GM12878 (cell line): ENCODE measurements at regions not wholly inside any gene's neighbourhood (a gene's known extent, or its start where the extent isn't known, plus 50 kb on each side); places are given as distances from the start of the nearest gene placed in this dataset.
A peak's percentile ranks its signal among the peaks of the same experiment; 100 is the strongest.

Experiments used
- ATAC-seq: fragments of 200-7000 bp; cut with Tn5 transposase; 3 replicates; pipeline ENCODE4 v1.9.1; 2020; ENCODE audit warnings: mild to moderate bottlenecking, moderate library complexity
- BruUV-seq: library from RNA; stranded (reverse); fragments of 400-500 nt; replicated peaks from 2 replicates; lab custom pipeline; 2021; lab: Mats Ljungman, UMichigan
- CTCF ChIA-PET: fragments of 300-600 bp; sonication (Branson Sonifier 250); formaldehyde crosslinking; extraction: SDS; loops from one replicate; lab custom pipeline; 2021; ENCODE audit warnings: inconsistent platforms; lab: Yijun Ruan, JAX
- POLR2A ChIA-PET: fragments of 350-600 bp; formaldehyde crosslinking; extraction: SDS; loops from one replicate; lab custom pipeline; 2021; ENCODE audit warnings: inconsistent platforms; lab: Charles Lee
- RAD21 ChIA-PET: fragments of 300-600 bp; sonication (Branson Sonifier 250); formaldehyde crosslinking; loops from one replicate; lab custom pipeline; 2023; ENCODE audit warnings: antibody characterized with exemption; ENCODE audit not compliant: unreplicated experiment; lab: Charles Lee
- SMC1A ChIA-PET: fragments of 300-600 bp; sonication (Branson Sonifier 250); formaldehyde crosslinking; loops from one replicate; lab custom pipeline; 2023; ENCODE audit not compliant: unreplicated experiment, uncharacterized antibody; lab: Charles Lee
- DNase-seq: peaks from one replicate; pipeline ENCODE4 v3.0.0-alpha.2; 2011; ENCODE audit warnings: low read depth, low spot score
- FAIRE-seq: peaks from 3 replicates; lab custom pipeline; 2011; peaks lifted over from hg19 to GRCh38; lab: Jason Lieb, UNC
- H2AFZ ChIP-seq: 2 replicates; pipeline ENCODE4 v1.6.0; 2011; ENCODE audit warnings: low read depth, low read length, control low read depth; ENCODE audit not compliant: control insufficient read depth
- H3K27ac ChIP-seq: 2 replicates; pipeline ENCODE4 v1.5.1; 2011; ENCODE audit warnings: control low read depth; ENCODE audit not compliant: control insufficient read depth, insufficient read depth
- H3K27me3 ChIP-seq, 2 experiments: replicated peaks in 1 of 2; 2 replicates each; pipeline versions ENCODE4 v1.6.0 to v1.6.1; 2011; ENCODE audit warnings: low read length in 1 of 2; ENCODE audit not compliant: control insufficient read depth in 2 of 2, insufficient read depth in 2 of 2
- H3K36me3 ChIP-seq, 2 experiments: 2 replicates each; pipeline ENCODE4 v1.5.1; 2011; ENCODE audit warnings: low read length in 1 of 2; ENCODE audit not compliant: control insufficient read depth in 2 of 2, insufficient read depth in 2 of 2
- H3K4me1 ChIP-seq: 2 replicates; pipeline ENCODE4 v1.6.1; 2011; ENCODE audit warnings: mild to moderate bottlenecking, low read length, moderate library complexity, mixed read lengths; ENCODE audit not compliant: control insufficient read depth, insufficient read depth
- H3K4me2 ChIP-seq: 2 replicates; pipeline ENCODE4 v1.6.0; 2011; ENCODE audit warnings: control low read depth; ENCODE audit not compliant: control insufficient read depth, insufficient read depth
- H3K4me3 ChIP-seq: fragments of 200-600 bp; sonication (generic); 2 replicates; pipeline ENCODE4 v1.5.1; 2016
- H3K79me2 ChIP-seq: 2 replicates; pipeline ENCODE4 v1.6.0; 2011; ENCODE audit warnings: low read length; ENCODE audit not compliant: control insufficient read depth, insufficient read depth
- H3K9ac ChIP-seq: 2 replicates; pipeline ENCODE4 v1.8.0; 2011; ENCODE audit warnings: low read length, control low read depth, mixed read lengths; ENCODE audit not compliant: control insufficient read depth, insufficient read depth
- H3K9me3 ChIP-seq: replicated peaks from 3 replicates; pipeline ENCODE4 v1.5.1; 2011; ENCODE audit warnings: mild to moderate bottlenecking, low read length; ENCODE audit not compliant: control insufficient read depth, insufficient read depth
- H4K20me1 ChIP-seq: 2 replicates; pipeline ENCODE4 v1.6.0; 2011; ENCODE audit not compliant: control insufficient read depth, insufficient read depth
- EP300 ChIP-seq, 2 experiments: fragments of 150-350 bp in 1 of 2; IDR thresholded peaks; 2 replicates each; pipeline ENCODE4 v1.6.1; 2011 to 2012; ENCODE audit warnings: low read depth in 2 of 2, low read length in 2 of 2, borderline replicate concordance in 1 of 2, improper control_type of control experiment in 1 of 2, inconsistent platforms in 1 of 2; ENCODE audit not compliant: control insufficient read depth in 1 of 2
- EZH2 ChIP-seq: IDR thresholded peaks from 2 replicates; pipeline ENCODE4 v1.6.1; 2012; ENCODE audit warnings: low read depth, mild to moderate bottlenecking, control low read depth, inconsistent platforms, low read length, borderline replicate concordance; ENCODE audit not compliant: control insufficient read depth
- GATAD2B ChIP-seq: fragments of 450-650 bp; conservative IDR thresholded peaks from 2 replicates; pipeline ENCODE4 v1.6.1; 2017; ENCODE audit warnings: low read depth, mild to moderate bottlenecking, moderate library complexity
- ZNF384 ChIP-seq: IDR thresholded peaks from 2 replicates; pipeline ENCODE4 v1.6.1; 2012; ENCODE audit warnings: low read depth, mild to moderate bottlenecking, low read length, improper control_type of control experiment, borderline replicate concordance
- WGBS: methylation state at CpG from one replicate; pipeline ENCODE4 v1.1.6; 2016; ENCODE audit warnings: low lambda C conversion rate; ENCODE audit not compliant: insufficient replicate concordance, insufficient coverage; ENCODE audit errors: missing lambda C conversion rate; 5-methylcytosine and 5-hydroxymethylcytosine counted together
- in situ Hi-C: fragments of 300-500 bp; cut with MboI; formaldehyde crosslinking; loops from 9 replicates; pipeline ENCODE4 v1.14.3; 2018; ENCODE audit warnings: mixed read lengths
- intact Hi-C: fragments of 100-400 bp; cut with micrococcal nuclease; formaldehyde crosslinking; loops from one replicate; pipeline ENCODE4 v1.14.2; 2022; ENCODE audit not compliant: unreplicated experiment

DNA sequence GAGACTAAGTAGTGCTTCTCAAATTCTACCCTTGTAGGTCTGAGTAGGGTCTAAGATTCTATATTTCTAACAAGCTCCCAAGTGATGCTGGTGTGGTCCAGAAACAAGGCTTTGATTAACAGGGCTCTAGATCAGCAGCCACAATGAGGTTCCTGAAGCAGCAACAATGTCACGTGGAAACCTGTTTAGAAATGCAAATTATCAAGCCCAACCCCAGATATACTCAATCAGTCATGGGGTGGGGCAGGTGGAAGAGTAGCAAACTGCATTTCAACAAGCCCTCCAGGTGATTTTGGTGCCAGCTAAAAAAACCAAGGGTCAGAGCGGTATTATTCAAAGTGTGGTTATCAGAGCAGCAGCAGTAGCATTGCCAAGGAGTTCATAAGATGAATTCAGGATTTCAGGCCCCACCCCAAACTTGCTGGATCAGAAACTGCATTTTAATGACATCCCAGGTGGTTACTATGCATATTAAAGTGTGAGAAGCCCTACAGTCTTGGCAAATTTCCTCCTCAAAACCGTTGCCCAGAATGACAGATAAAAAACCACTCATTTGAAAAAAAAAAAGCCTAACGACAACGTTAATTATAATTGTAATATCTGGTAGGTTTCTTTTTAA is 199.2 kb downstream of the AHR start:
- Histone ChIP-seq H2AFZ (no peak overlapping the region), H3K27ac (no peak overlapping the region), H3K4me1 (no peaks in the 10 kb centered on the region), H3K4me3 (no peak overlapping the region), H3K9me3 (no peaks in the 10 kb centered on the region), H3K4me2 (no peak overlapping the region), H3K79me2 (no peaks in the 10 kb centered on the region), H3K36me3 (no peaks in the 10 kb centered on the region), H3K9ac (no peak overlapping the region), H4K20me1 (no peaks in the 10 kb centered on the region), H3K27me3 (no peaks in the 10 kb centered on the region)
- ChIA-PET RAD21 (interaction anchor here (0.6 to 1.5 kb wide), 5 partner anchors 19 to 196 kb away, joined by 3 to 5 read pairs (median 3); no protein-coding TSS in a partner anchor), POLR2A (interaction anchor here (1.8 kb wide), 1 partner anchor 8 kb away, joined by 5 read pairs; no protein-coding TSS in a partner anchor), SMC1A (interaction anchor here (1.1 to 2.5 kb wide), 10 partner anchors 8 to 196 kb away, joined by 3 to 22 read pairs (median 5); no protein-coding TSS in a partner anchor), CTCF (interaction anchor here (1.0 to 1.3 kb wide), 5 partner anchors 8 to 488 kb away, joined by 3 to 4 read pairs (median 4); no protein-coding TSS in a partner anchor)
- BruUV-seq = no TSS peak
- intact Hi-C loops = loop anchor here (10.0 kb wide), 1 partner anchor 343 kb away; no protein-coding TSS in a partner anchor
- in situ Hi-C loops = no loop called here
- no peak for DNase-seq
- no peak for FAIRE-seq
- TF ChIP-seq ZNF384 (peak; percentile 15; the same call in 1 of the 2 replicates), GATAD2B (no peak)
- WGBS = 38% methylated on average over 5 of the region's 5 CpGs
- ATAC-seq = no peak; the same call in 2 of the 3 replicates

- no peak for ATAC-seq
- CTCF ChIA-PET = interaction anchor here (0.8 to 1.9 kb wide), 2 partner anchors 9 to 195 kb away, joined by 3 to 5 read pairs; no protein-coding TSS in a partner anchor
These were observed 199.8 kb downstream of the AHR start for GRCh38 chr7:17498230-17498629.

More at GRCh38 chr7:17498230-17498629, 199.8 kb downstream of the AHR start:
- no peak overlapping the region for H3K4me2 ChIP-seq
- no peaks in the 10 kb centered on the region for H3K79me2 ChIP-seq
- in situ Hi-C loops = no loop called here
- no peaks in the 10 kb centered on the region for H3K36me3 ChIP-seq
- FAIRE-seq (no peak), DNase-seq (no peak)
- no peak overlapping the region for H2AFZ ChIP-seq
- SMC1A ChIA-PET = interaction anchor here (1.2 to 2.2 kb wide), 3 partner anchors 14 to 95 kb away, joined by 3 to 5 read pairs (median 3); no protein-coding TSS in a partner anchor
- no TSS peak for BruUV-seq
- no peaks in the 10 kb centered on the region for H3K4me1 ChIP-seq
- no peak for TF ChIP-seq EP300 (IDR thresholded peaks at IDR 0.05; ENCODE audit: borderline replicate concordance in 1 of 2, control insufficient read depth in 1 of 2, low read depth in 2 of 2, low read length in 2 of 2)
- no peak for TF ChIP-seq EZH2
- H3K9ac ChIP-seq = no peak overlapping the region
- 87% methylated on average over 4 of the region's 4 CpGs for WGBS
- no peaks in the 10 kb centered on the region for H4K20me1 ChIP-seq
- H3K4me3 ChIP-seq = no peak overlapping the region
- no peaks in the 10 kb centered on the region for H3K27me3 ChIP-seq
- H3K27ac ChIP-seq = no peak overlapping the region
- intact Hi-C loops = loop anchor here (10.0 kb wide), 1 partner anchor 343 kb away; no protein-coding TSS in a partner anchor
- no peaks in the 10 kb centered on the region for H3K9me3 ChIP-seq
- POLR2A ChIA-PET = no interaction called here
- RAD21 ChIA-PET = interaction anchor here (0.6 kb wide), 1 partner anchor 20 kb away, joined by 3 read pairs; no protein-coding TSS in a partner anchor
